Neural cell (in vitro differentiated cells): ENCODE measurements at regions not wholly inside any gene's neighbourhood (a gene's known extent, or its start where the extent isn't known, plus 50 kb on each side); places are given as distances from the start of the nearest gene placed in this dataset.

Experiments used
- H2AFZ ChIP-seq: fragments of 200-600, 300-800 bp; sonication (generic), shearing (Covaris generic); 2 replicates; pipeline ENCODE4 v1.6.0; 2014; ENCODE audit warnings: low read depth, mild to moderate bottlenecking, antibody characterized with exemption, low read length, moderate library complexity
- H3F3A ChIP-seq: fragments of 200-600 bp; shearing (Covaris generic); 2 replicates; pipeline ENCODE4 v1.6.1; 2016; ENCODE audit warnings: mild to moderate bottlenecking, moderate library complexity, mixed read lengths, antibody characterized with exemption, low read length; ENCODE audit not compliant: insufficient read depth, poor library complexity, severe bottlenecking
- H3K27ac ChIP-seq: fragments of 200-600, 300-800 bp; sonication (generic), shearing (Covaris generic); 2 replicates; pipeline ENCODE4 v1.5.1; 2014; ENCODE audit warnings: mild to moderate bottlenecking, low read length, moderate library complexity
- H3K27me3 ChIP-seq: fragments of 300-800, 200-600 bp; sonication (generic), shearing (Covaris generic); 2 replicates; pipeline ENCODE4 v1.6.0; 2014; ENCODE audit warnings: mild to moderate bottlenecking, low read depth, low read length, moderate library complexity; ENCODE audit not compliant: insufficient read depth
- H3K36me3 ChIP-seq: fragments of 300-800, 200-600 bp; sonication (generic), shearing (Covaris generic); 2 replicates; pipeline ENCODE4 v1.5.1; 2014; ENCODE audit warnings: mild to moderate bottlenecking, antibody characterized with exemption, low read length, moderate library complexity; ENCODE audit not compliant: insufficient read depth
- H3K4me2 ChIP-seq: fragments of 300-800, 200-600 bp; sonication (generic), shearing (Covaris generic); 2 replicates; pipeline ENCODE4 v1.6.0; 2014; ENCODE audit warnings: mild to moderate bottlenecking, low read length
- H3K4me3 ChIP-seq: fragments of 300-800, 200-600 bp; sonication (generic), shearing (Covaris generic); 2 replicates; pipeline ENCODE4 v1.5.1; 2014; ENCODE audit warnings: mild to moderate bottlenecking, low read length, moderate library complexity
- H3K79me2 ChIP-seq: fragments of 200-600 bp; shearing (Covaris generic); replicated peaks from 2 replicates; pipeline ENCODE4 v1.6.0; 2014; ENCODE audit warnings: mild to moderate bottlenecking, low read length, moderate library complexity; ENCODE audit not compliant: insufficient read depth
- H3K9ac ChIP-seq: fragments of 300-800, 200-600 bp; sonication (generic), shearing (Covaris generic); 2 replicates; pipeline ENCODE4 v1.6.1; 2016; ENCODE audit warnings: mild to moderate bottlenecking, low read length, mixed read lengths
- H3K9me2 ChIP-seq: fragments of 200-600 bp; shearing (Covaris generic); 2 replicates; pipeline ENCODE4 v1.6.1; 2016; ENCODE audit warnings: mild to moderate bottlenecking, low read length, mixed read lengths; ENCODE audit not compliant: insufficient read depth
- H3K9me3 ChIP-seq: fragments of 200-600, 300-800 bp; sonication (generic), shearing (Covaris generic); 2 replicates; pipeline ENCODE4 v1.6.1; 2016; ENCODE audit warnings: mild to moderate bottlenecking, mixed run types, low read length, moderate library complexity, mixed read lengths
- H4K20me1 ChIP-seq: fragments of 200-600 bp; shearing (Covaris generic); 2 replicates; pipeline ENCODE4 v1.6.1; 2016; ENCODE audit warnings: mild to moderate bottlenecking, mixed run types; ENCODE audit not compliant: insufficient read depth
- EP300 ChIP-seq: fragments of 450-650 bp; conservative IDR thresholded peaks from 2 replicates; pipeline ENCODE4 v1.6.1; 2014; ENCODE audit warnings: antibody characterized with exemption, mild to moderate bottlenecking, moderate library complexity; ENCODE audit not compliant: poor library complexity, severe bottlenecking
- EZH2 ChIP-seq: fragments of 200-600, 300-800 bp; shearing (Covaris generic), sonication (generic); IDR thresholded peaks from 2 replicates; pipeline ENCODE4 v1.6.1; 2014; ENCODE audit warnings: antibody characterized with exemption, low read length, borderline replicate concordance, mild to moderate bottlenecking; ENCODE audit not compliant: insufficient read depth, poor library complexity, severe bottlenecking
- MXI1 ChIP-seq: fragments of 450-650 bp; conservative IDR thresholded peaks from 2 replicates; pipeline ENCODE4 v1.6.1; 2014; ENCODE audit warnings: antibody characterized with exemption, mild to moderate bottlenecking; ENCODE audit not compliant: poor library complexity, severe bottlenecking
- POLR2AphosphoS5 ChIP-seq: IDR thresholded peaks from 2 replicates; pipeline ENCODE4 v1.6.1; 2012
- RAD21 ChIP-seq: fragments of 450-650 bp; conservative IDR thresholded peaks from 2 replicates; pipeline ENCODE4 v1.6.1; 2014; ENCODE audit warnings: antibody characterized with exemption, mild to moderate bottlenecking, moderate library complexity
- SMC3 ChIP-seq: fragments of 450-650 bp; conservative IDR thresholded peaks from 2 replicates; pipeline ENCODE4 v1.6.1; 2014; ENCODE audit warnings: antibody characterized with exemption, mild to moderate bottlenecking, moderate library complexity; ENCODE audit not compliant: poor library complexity
- TAF1 ChIP-seq: IDR thresholded peaks from 2 replicates; pipeline ENCODE4 v1.6.1; 2012; ENCODE audit warnings: low read depth
- TF ChIP-seq, protein P1 (sequence below): IDR thresholded peaks from 2 replicates; pipeline ENCODE4 v1.6.1; 2012; ENCODE audit warnings: borderline replicate concordance
- TF ChIP-seq, protein P2 (sequence below): fragments of 450-650 bp; IDR thresholded peaks from 2 replicates; pipeline ENCODE4 v1.5.1; 2014; ENCODE audit warnings: antibody characterized with exemption, mild to moderate bottlenecking, moderate library complexity; ENCODE audit not compliant: poor library complexity, severe bottlenecking

DNA sequence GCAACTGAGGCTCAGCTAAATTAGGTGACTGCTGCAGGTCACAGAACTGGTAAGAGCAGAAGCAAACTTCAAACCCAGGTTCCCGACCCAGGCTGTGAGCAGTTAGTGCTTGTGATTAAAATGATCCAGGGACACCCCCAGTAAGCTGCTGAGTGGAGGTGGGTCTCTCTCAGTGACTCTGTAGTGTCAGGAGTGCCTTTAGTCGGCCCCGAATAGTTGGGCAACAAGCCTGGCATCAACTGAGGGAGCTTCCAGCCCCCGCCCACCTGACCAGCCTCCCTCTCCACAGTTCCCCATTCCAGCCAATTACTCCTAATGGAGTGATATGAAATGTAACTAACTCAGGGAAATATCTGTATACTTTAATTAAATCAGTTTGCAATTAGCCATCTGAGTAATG, 168.0 kb upstream of the SMAD3 start:
- H3K9ac ChIP-seq = no peak overlapping the region
- no peak overlapping the region for H3K27ac ChIP-seq
- H2AFZ ChIP-seq = no peak overlapping the region
- H3K4me2 ChIP-seq = no peak overlapping the region
- H3K79me2 ChIP-seq = no peaks in the 10 kb centered on the region
- H3K9me2 ChIP-seq = no peaks in the 10 kb centered on the region
- no peak for TF ChIP-seq POLR2AphosphoS5
- no peak for TF ChIP-seq RAD21
- H3F3A ChIP-seq = no peaks in the 10 kb centered on the region
- no peaks in the 10 kb centered on the region for H3K27me3 ChIP-seq
- H3K4me3 ChIP-seq = no peak overlapping the region
- H4K20me1 ChIP-seq = no peaks in the 10 kb centered on the region
- no peaks in the 10 kb centered on the region for H3K36me3 ChIP-seq
- no peaks in the 10 kb centered on the region for H3K9me3 ChIP-seq

DNA sequence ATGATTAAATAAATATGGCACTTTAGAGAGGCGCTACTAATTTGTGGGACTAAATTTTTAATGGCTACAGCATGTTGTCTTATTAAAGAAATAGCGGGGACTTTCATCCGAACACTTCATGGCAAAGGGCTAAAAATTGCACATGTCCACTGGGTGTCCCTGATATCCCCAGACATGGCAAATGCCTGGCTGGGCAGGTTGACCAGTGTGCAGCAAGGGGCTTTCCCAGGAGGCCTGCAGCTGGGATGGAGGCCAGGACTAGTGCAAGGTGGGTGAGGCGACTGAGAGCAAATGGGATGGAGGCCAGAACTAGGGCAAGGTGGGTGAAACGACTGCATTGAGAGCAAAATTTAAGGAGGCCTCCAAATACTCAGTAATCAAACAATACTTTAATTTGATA, 167.4 kb upstream of the SMAD3 start:
- Histone ChIP-seq H4K20me1 (no peaks in the 10 kb centered on the region), H3K36me3 (no peaks in the 10 kb centered on the region), H3K9me2 (no peaks in the 10 kb centered on the region), H3K27ac (no peak overlapping the region), H3K9ac (no peak overlapping the region), H3K4me2 (no peak overlapping the region), H3K4me3 (no peak overlapping the region), H3F3A (no peaks in the 10 kb centered on the region), H2AFZ (no peak overlapping the region), H3K9me3 (no peaks in the 10 kb centered on the region), H3K79me2 (no peaks in the 10 kb centered on the region), H3K27me3 (no peaks in the 10 kb centered on the region)
- TF ChIP-seq MXI1 (no peak), SMC3 (no peak), EZH2 (no peak), TAF1 (no peak), POLR2AphosphoS5 (no peak)
- TF ChIP-seq, protein P1, sequence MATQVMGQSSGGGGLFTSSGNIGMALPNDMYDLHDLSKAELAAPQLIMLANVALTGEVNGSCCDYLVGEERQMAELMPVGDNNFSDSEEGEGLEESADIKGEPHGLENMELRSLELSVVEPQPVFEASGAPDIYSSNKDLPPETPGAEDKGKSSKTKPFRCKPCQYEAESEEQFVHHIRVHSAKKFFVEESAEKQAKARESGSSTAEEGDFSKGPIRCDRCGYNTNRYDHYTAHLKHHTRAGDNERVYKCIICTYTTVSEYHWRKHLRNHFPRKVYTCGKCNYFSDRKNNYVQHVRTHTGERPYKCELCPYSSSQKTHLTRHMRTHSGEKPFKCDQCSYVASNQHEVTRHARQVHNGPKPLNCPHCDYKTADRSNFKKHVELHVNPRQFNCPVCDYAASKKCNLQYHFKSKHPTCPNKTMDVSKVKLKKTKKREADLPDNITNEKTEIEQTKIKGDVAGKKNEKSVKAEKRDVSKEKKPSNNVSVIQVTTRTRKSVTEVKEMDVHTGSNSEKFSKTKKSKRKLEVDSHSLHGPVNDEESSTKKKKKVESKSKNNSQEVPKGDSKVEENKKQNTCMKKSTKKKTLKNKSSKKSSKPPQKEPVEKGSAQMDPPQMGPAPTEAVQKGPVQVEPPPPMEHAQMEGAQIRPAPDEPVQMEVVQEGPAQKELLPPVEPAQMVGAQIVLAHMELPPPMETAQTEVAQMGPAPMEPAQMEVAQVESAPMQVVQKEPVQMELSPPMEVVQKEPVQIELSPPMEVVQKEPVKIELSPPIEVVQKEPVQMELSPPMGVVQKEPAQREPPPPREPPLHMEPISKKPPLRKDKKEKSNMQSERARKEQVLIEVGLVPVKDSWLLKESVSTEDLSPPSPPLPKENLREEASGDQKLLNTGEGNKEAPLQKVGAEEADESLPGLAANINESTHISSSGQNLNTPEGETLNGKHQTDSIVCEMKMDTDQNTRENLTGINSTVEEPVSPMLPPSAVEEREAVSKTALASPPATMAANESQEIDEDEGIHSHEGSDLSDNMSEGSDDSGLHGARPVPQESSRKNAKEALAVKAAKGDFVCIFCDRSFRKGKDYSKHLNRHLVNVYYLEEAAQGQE = no peak

DNA sequence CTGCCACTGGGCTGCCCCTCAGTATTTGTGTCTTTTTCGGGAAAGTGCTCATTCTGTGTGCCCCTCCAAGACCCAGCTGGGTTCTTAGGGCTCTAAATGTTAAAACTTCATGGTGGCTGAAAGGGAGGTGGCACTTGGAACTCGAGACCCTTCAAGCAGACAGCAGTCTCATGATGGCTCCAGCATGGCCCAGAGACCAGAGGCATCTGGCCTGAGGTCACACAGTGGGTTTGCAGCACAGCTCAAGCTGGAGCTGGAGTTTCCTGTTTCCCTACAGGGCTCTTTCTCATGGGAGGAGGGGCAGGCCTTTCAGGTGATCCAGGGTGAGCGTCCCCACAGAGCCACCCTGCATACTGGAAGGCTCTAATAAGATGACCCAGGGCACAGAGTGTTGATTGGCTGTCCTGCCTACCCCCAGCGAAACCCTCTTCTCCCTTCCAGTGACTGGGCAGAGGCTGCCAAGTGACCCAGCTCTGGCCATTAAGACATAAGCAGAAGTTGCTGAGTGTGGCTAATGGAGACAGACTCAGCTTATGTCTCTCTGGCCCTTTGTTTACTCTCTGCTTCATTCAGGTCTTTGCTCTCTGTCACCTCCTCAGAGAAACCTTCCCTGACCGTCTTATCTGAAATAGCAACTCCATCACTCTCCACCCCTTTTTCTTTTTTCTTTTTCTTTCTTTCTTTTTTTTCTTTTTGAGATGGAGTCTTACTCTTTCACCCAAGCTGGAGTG, 166.6 kb upstream of the SMAD3 start:
- no peak overlapping the region for H3K27ac ChIP-seq
- no peak overlapping the region for H3K4me2 ChIP-seq
- H3K9ac ChIP-seq = no peak overlapping the region
- no peak overlapping the region for H2AFZ ChIP-seq
- H3K79me2 ChIP-seq = no peaks in the 10 kb centered on the region
- no peaks in the 10 kb centered on the region for H3K9me3 ChIP-seq
- H3K9me2 ChIP-seq = no peaks in the 10 kb centered on the region
- no peak for TF ChIP-seq TAF1
- no peak for TF ChIP-seq RAD21
- TF ChIP-seq EP300 = no peak
- TF ChIP-seq EZH2 = no peak
- TF ChIP-seq, protein P2, sequence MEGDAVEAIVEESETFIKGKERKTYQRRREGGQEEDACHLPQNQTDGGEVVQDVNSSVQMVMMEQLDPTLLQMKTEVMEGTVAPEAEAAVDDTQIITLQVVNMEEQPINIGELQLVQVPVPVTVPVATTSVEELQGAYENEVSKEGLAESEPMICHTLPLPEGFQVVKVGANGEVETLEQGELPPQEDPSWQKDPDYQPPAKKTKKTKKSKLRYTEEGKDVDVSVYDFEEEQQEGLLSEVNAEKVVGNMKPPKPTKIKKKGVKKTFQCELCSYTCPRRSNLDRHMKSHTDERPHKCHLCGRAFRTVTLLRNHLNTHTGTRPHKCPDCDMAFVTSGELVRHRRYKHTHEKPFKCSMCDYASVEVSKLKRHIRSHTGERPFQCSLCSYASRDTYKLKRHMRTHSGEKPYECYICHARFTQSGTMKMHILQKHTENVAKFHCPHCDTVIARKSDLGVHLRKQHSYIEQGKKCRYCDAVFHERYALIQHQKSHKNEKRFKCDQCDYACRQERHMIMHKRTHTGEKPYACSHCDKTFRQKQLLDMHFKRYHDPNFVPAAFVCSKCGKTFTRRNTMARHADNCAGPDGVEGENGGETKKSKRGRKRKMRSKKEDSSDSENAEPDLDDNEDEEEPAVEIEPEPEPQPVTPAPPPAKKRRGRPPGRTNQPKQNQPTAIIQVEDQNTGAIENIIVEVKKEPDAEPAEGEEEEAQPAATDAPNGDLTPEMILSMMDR = no peak
- TF ChIP-seq SMC3 = no peak
- no peak for TF ChIP-seq POLR2AphosphoS5
- TF ChIP-seq, protein P1 = no peak
- TF ChIP-seq MXI1 = no peak
- H4K20me1 ChIP-seq = no peaks in the 10 kb centered on the region
- no peak overlapping the region for H3K4me3 ChIP-seq
- no peaks in the 10 kb centered on the region for H3K36me3 ChIP-seq
- no peaks in the 10 kb centered on the region for H3K27me3 ChIP-seq
- H3F3A ChIP-seq = no peaks in the 10 kb centered on the region
